Amniotic stem cell (primary cell): ENCODE measurements at regions not wholly inside any gene's neighbourhood (a gene's known extent, or its start where the extent isn't known, plus 50 kb on each side); places are given as distances from the start of the nearest gene placed in this dataset.

Experiments
- DNase-seq: peaks from one replicate; lab custom pipeline; 2025; lab: John Stamatoyannopoulos, UW

- no peak for DNase-seq
Measured at GRCh38 chr3:28738425-28738824, 389.8 kb upstream of the AZI2 start.

- DNase-seq: no peak
Measured at GRCh38 chr3:28739647-28740046, 391.0 kb upstream of the AZI2 start.

- no peak for DNase-seq
Measured at GRCh38 chr3:28743271-28743670, 394.6 kb upstream of the AZI2 start.

GRCh38 chr3:28743831-28744230 lies 395.2 kb upstream of the AZI2 start:
- no peak for DNase-seq

GRCh38 chr3:28745436-28745835 lies 396.8 kb upstream of the AZI2 start:
- no peak for DNase-seq

GRCh38 chr3:28745916-28746617 lies 397.4 kb upstream of the AZI2 start:
- DNase-seq: no peak

- DNase-seq: no peak
Measured at GRCh38 chr3:28746990-28747389, 398.4 kb upstream of the AZI2 start.

- no peak for DNase-seq
Measured at GRCh38 chr3:28751864-28752263, 403.2 kb upstream of the AZI2 start.

- no peak for DNase-seq
Measured at GRCh38 chr3:28752290-28752689, 403.7 kb upstream of the AZI2 start.

GRCh38 chr3:28756056-28756455 lies 407.4 kb upstream of the AZI2 start:
- DNase-seq: no peak

- DNase-seq: no peak
Measured at GRCh38 chr3:28758115-28758514, 409.5 kb upstream of the AZI2 start.

GRCh38 chr3:28761375-28761774 lies 412.8 kb upstream of the AZI2 start:
- no peak for DNase-seq

- DNase-seq: no peak
Measured at GRCh38 chr3:28765194-28765593, 416.6 kb upstream of the AZI2 start.

GRCh38 chr3:28768439-28768838 lies 419.8 kb upstream of the AZI2 start:
- DNase-seq: no peak

GRCh38 chr3:28777806-28778475 lies 429.3 kb upstream of the AZI2 start:
- DNase-seq: no peak

GRCh38 chr3:28780480-28780879 lies 431.9 kb upstream of the AZI2 start:
- no peak for DNase-seq

GRCh38 chr3:28781053-28781452 lies 432.4 kb upstream of the AZI2 start:
- no peak for DNase-seq

GRCh38 chr3:28786446-28786845 lies 437.8 kb upstream of the AZI2 start:
- no peak for DNase-seq

- DNase-seq: no peak
Measured at GRCh38 chr3:28788571-28788970, 439.9 kb upstream of the AZI2 start.

- no peak for DNase-seq
Measured at GRCh38 chr3:28791713-28792255, 443.2 kb upstream of the AZI2 start.

- DNase-seq: no peak
Measured at GRCh38 chr3:28792604-28793003, 444.0 kb upstream of the AZI2 start.

GRCh38 chr3:28799084-28799483 lies 450.5 kb upstream of the AZI2 start:
- no peak for DNase-seq

GRCh38 chr3:28800203-28800602 lies 451.6 kb upstream of the AZI2 start:
- no peak for DNase-seq

- no peak for DNase-seq
Measured at GRCh38 chr3:28808068-28808467, 459.4 kb upstream of the AZI2 start.
